ENCODE measurements at regions not wholly inside any gene's neighbourhood (a gene's known extent, or its start where the extent isn't known, plus 50 kb on each side); places are given as distances from the start of the nearest gene placed in this dataset.
"Not testable (repeated sequence)": the region's sequence is repeated elsewhere in the genome, so short reads cannot be mapped to it uniquely, and the experiment has no call there.

DNA sequence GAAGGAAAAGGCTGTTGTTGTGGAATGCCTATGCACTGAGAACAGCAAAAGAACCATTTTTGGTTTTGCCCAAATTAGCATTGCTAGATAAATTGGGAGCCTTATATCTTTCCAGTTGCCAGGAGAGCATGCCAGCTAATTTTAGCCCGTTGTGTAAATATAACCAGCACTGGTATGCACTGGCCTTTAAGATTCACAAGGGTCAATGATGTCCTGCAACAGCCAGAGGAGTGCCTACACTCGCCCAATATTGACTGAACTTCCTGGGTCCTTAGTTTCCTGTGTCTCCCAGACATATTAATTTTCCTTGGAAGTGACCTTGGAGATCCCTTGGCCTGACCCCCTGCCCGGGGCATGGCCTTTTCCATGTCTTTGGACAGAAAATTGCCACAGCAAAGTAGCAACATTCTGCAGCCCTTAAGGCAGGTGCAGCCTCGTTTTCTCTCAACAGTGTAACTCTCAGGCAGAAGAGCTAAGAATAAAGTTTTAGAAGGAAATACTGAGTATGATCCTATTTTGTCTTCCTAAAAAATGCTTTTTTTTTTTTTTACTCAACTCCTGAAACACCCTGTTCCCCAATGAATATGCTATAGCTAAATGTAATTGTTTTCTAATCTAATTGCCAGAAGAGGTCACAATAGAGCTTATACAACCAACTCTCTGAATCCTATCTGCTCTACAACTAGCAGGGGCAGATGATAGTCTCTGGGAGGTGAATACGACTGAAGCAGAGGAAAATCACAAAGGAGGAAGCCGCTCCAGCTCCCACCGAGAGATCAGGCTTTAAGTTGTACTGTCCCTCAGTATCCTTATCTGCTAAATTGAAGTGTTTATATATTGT, 131.9 kb upstream of the PCGF5 start:
- no peak for DNase-seq (ENCODE audit: low read depth in 2 of 2)

DNA sequence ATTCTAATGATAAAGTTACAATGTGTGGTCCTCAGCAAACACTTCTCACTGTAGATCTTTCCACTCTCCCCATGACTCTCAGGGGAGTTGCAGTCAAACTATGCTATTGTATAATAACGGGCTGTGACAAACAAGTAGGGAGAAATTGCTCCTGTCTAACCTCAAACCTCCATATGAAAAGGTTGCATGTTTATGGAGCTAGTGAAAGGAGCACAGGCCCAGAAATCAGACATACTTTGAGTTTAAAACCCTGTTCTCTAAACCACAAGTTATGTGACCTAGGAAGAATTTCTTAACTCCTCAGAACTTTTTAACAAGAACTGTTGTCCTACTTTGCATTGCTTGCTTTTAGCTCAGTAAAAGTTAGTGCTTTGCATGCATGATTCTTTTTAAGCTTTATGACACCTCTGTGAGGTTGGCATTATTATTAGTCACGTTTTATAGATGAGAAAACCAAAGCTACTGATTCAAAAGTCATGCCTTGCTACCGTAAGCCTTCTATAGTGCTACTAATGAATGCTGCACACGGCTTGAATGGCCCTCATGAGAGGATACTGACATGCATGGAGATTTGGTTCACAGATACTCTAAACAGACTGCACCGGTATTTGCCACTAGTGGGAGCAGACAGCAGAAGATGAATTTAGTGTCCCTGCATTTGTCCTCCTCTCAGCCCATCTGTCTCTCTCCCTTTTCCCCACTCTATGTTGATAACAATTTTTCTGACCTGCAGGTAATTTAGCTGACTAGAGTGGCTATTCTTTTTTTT, 129.5 kb upstream of the PCGF5 start:
- no peak for DNase-seq (ENCODE audit: low read depth in 2 of 2)

DNA sequence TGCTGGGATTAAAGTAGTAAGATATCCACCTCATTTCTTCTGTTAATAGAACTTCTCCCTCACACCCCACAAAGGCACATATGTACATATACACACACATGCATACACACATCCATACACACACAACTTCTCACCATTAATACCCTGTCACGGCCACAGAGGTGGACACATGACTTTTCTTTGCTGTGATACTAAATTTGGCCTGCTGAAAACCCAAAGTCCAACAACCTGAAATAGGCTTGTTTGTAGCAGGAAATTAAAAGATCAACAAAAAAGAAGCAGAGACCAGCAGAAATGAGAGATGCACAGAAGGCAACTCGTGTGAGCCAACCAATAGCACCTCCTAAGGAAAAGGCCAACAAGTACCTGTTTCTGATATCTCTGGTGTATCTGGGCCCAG, 128.7 kb upstream of the PCGF5 start:
- DNase-seq (ENCODE audit: low read depth in 2 of 2) = no peak

DNA sequence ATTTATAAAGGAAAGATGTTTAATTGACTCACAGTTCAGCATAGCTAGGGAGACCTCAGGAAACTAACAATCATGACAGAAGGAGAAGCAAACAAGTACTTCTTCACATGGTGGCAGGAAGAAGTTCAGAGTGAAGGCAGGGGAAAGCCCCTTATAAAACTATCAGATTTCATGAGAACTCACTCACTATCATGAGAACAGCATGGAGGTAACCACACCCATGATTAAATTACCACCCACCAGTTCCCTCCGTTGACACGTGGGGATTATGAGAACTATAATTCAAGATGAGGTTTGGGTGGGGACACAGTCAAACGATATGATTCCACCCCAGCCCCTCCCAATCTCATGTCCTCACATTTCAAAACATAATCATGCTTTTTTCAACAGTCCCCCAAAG, 124.2 kb upstream of the PCGF5 start:
- DNase-seq (ENCODE audit: low read depth in 2 of 2) = no peak

DNA sequence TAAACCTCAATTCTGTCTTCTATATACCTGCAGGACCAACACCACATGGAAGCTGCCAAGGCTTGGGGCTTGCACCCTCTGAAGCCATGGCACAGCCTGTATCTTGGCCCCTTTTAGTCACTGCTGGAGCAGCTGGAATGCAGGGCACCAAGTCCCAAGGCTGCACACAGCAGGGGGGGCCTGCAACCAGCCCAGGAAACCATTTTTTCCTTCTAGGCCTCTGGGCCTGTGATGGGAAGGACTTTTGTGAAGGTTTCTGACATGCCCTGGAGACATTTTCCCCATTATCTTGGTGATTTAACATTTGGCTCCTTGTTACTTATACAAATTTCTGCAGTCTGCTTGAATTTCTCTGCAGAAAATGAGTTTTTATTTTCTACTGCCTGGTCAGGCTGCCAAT, 123.2 kb upstream of the PCGF5 start:
- DNase-seq (ENCODE audit: low read depth in 2 of 2) = no peak

DNA sequence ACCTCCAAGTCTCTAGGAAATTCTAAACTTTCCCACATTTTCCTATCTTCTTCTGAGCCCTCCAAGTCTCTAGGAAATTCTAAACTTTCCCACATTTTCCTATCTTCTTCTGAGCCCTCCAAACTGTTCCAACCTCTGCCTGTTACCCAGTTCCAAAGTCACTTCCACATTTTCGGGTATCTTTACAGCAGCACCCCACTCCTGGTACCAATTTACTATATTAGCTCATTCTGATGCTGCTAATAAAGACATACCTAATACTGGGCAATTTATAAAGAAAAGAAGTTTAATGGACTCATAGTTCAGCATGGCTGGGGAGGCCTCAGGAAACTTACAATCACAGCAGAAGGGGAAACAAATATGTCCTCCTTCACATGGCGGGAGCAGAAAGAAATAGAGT, 122.4 kb upstream of the PCGF5 start:
- not testable (repeated sequence) for DNase-seq (ENCODE audit: low read depth in 2 of 2)

DNA sequence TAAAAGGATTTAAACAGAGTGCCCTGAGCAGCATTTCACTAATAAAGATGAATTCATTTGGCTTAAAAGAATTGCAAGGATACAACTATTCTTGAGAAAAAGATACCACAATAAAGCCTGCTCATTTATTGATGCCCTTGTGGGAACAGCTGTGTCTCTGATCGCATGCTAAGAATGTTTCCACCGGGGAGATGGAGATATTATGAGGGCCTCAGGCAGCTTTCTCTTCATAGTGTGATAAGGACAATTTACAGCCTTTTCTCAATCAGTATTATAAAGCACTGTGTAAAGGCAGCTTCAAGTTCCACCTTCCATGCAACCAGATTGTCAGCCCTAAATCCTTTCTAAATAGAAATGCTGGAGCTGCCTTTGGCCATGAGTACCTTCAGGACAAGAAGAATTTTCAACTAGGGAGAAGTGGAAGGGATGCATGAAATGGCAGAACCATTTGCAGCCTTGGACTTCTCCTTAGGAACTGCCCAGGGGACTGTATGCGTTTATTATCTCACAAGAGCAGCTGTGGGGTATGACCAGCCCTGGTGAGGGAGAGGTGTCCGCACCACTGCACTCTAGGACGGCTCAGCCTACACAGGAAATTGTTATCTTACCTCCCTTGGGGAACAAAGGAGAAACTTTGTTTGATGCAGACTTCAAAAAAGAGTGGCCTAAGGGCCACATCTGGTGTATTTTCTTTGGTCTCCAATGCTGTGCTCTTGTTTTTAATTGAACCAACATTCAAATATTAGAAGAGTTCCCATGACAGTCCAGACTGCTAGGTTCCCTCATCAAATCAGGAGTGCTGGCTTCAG, 116.9 kb upstream of the PCGF5 start:
- no peak for DNase-seq (ENCODE audit: low read depth in 2 of 2)

DNA sequence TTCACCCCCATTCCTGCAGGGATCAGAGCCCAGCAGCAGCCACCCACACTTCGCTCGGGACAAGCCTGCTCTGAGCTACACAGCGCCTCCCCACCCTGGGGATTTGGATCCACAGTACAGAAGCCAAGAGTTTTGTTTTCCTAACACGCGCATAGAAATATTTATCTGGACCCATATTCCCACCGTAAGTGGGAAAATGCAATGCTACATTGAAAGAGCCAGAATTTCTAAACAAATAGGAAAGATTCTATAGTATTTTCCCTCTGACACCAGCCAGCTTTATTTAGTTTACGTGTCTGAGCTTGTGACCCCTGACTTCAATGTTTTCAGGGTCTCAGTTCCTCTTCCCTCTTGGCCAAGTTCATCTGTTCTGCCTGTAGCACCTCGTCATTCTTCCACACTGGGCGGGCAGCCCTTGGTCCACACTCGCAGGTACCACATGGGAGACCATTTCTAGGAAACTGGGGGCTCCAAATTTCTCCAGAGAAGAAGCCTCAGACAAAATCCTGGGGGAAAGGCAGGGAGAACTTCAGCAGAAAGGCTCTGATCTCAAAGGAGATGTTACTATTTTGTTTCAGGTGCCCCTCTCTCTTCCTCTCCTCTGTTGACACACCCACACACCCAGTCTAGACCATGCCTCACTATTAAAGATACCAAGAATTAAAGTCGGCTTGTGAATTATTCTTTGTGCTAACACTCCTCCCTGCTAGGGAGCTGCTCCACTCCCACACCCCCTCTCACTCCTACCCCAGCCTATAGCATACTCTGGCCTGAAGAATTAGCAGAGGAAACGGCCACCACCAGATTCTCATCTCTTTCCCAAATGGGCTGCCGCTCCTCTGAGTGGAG, 116.0 kb upstream of the PCGF5 start:
- DNase-seq (ENCODE audit: low read depth in 2 of 2) = no peak

DNA sequence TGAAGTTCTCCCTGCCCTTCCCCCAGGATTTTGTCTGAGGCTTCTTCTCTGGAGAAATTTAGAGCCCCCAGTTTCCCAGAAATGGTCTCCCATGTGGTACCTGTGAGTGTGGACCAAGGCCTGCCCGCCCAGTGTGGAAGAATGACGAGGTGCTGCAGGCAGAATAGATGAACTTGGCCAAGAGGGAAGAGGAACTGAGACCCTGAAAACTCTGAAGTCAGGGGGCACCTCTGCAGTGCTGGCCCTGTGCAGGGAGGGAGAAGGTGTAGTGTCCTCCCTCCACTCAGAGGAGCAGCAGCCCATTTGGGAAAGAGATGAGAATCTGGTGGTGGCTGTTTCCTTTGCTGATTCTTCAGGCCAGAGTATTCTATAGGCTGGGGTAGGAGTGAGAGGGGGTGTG, 115.2 kb upstream of the PCGF5 start:
- no peak for DNase-seq (ENCODE audit: low read depth in 2 of 2)

DNA sequence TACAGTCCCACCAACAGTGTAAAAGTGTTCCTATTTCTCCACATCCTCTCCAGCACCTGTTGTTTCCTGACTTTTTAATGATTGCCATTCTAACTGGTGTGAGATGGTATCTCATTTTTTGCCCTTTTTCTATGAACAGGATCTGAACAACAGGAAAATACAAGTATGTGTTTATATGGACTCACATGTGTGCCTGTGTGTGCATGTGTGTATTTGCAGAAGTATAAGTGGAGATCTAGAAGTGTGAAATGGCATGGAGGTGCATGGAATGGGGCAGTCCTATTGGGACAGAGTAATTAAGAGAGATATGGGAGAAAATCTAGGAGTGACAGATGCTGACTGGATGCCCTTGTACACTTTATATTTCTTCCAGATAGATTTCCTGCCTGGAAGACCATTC, 111.6 kb upstream of the PCGF5 start:
- no peak for DNase-seq (ENCODE audit: low read depth in 2 of 2)

DNA sequence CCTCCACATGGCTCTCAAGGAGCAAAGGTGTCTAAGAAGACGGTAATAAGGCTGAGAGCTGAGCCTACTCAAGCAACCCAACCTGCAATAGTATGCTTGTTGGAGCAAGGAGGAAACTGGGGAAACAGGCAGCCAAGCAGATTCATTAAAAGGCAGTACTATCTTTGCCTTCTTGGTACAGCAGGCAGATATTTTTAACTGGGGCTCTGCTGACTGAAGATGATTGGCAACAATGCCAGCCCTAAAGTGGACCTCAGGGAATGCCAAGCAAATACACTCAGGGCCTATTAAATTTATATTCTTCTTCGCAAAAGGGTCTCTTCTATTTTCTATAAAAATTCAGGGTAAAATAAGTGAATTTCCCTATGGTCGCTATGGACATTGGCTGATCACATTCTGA, 109.4 kb upstream of the PCGF5 start:
- DNase-seq (ENCODE audit: low read depth in 2 of 2) = no peak

DNA sequence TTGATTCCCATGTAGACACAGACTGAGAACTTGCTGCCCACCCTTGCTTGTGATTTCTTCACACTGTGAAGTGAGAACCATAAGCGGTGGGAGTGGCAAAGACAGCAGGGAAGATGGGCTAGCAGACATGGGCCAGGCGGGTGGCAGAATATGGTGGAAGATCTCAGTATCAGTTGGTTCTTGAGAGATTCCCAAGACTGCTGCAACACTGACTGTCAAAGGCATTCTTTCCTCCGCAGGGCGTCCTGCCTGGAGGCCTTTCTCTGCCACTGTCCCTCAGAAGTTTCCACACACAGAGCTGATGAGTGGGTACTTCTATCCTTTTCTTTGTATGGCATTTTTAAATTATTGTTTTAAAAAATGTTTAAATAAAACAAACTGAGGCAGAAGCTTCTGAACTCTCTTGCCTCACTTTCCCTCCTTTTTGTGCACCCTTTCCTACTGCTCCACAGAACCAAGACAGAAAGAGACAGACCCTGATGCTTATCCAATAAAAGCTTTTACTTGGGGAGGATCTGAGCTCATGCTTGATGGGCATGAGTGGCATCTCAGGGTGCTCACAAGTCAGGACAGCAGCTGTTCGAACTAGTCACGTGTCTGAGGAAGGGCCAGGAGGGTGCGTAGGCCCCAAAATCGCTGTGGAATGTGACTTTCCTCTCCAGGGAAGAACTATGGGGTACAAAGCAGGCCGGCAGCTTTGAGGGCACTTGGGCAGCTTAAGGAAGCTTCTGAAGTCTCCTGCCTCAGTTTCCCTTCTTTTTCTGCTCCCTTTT, 104.7 kb upstream of the PCGF5 start:
- no peak for DNase-seq (ENCODE audit: low read depth in 2 of 2)

DNA sequence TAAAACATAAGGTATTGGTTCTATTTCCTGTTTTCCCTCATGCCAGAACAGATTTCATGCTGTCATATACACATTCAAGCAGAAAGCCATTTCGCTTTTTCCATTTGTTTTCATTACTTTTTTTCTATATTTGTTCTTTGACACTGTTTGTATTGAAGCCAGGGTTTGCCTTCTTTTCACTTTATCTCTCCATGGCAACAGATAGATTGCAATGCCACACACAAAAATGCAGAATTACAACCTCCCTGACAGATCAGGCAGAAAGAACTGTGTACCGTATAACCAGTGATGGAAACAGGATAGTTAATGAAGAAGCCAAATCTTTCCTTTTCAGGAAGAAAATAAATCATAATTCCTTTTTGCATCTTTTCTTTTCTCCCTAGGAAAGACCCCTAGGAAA, 103.0 kb upstream of the PCGF5 start:
- DNase-seq (ENCODE audit: low read depth in 2 of 2) = no peak

DNA sequence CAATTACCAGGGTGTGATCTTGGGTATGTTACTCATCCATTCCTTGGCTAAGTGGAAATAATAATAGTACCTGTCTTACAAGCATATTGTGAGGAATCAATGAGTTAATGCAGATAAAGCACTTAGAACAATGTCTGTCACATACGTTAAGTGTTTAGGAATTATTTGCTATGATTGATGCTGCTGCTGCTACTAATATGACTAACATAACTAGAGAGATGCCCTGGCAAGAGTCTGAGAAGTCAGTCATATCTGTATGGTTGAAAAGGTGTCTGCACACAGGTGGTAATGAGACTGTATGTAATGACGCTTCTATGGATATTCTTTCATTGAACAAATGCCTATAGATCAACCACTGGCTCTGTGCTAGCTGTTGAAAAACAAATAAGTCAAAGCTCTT, 100.1 kb upstream of the PCGF5 start:
- DNase-seq (ENCODE audit: low read depth in 2 of 2) = no peak

DNA sequence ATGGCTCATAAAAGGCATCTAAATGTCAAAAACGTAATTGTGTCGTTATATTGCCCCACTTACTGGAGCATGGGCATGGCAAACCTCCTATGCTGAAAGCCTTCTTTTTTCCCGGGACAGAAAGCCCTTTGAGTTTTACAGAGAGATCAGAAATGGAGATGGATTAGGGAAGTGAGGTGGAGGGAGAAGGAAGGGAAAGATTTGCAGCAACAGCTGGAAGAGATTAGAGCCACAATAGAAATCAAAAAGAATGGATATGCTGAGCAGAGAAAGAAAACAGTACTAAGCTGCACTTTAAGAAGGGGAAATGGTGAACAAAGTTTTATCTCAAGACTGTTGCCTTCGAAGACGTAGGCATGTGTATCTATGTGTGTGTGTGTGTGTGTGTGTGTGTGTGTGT, 97.2 kb upstream of the PCGF5 start:
- no peak for DNase-seq (ENCODE audit: low read depth in 2 of 2)

DNA sequence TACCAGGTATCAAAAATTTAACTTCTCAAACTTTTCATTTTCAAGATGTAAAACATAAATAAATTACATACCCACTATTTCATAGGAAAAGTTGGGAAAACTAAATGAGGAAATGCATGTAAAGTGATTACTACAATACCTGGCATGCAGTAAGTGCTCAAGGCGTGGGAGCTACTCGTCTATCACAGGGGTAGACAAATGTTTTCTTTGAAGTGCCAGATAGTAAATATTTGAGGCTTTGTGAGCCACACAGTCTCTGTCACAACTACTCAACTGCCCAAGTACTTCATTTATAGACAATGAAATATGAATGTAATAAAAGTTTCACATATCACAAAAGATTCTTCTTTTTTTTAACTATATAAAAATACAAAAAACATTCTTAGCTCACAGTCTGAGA, 96.4 kb upstream of the PCGF5 start:
- no peak for DNase-seq (ENCODE audit: low read depth in 2 of 2)

DNA sequence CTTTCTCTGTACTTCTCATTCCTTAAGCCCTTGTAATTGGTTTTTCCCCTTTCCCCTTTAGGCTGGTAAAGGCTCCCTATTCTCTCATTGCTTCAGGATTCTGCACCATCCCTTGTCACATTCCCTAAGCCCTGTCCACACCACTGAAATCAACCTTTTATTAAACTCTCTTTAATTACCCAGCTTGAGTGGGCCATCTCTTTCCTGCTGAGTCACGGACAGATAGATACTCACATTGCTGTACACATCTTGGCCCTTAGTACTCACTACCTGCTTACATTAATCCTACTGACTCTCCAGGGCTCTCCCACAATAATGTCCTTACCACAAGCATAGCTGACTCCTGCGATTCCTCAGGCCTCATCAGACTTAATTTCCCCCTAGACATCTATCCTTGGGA, 94.0 kb upstream of the PCGF5 start:
- no peak for DNase-seq (ENCODE audit: low read depth in 2 of 2)

DNA sequence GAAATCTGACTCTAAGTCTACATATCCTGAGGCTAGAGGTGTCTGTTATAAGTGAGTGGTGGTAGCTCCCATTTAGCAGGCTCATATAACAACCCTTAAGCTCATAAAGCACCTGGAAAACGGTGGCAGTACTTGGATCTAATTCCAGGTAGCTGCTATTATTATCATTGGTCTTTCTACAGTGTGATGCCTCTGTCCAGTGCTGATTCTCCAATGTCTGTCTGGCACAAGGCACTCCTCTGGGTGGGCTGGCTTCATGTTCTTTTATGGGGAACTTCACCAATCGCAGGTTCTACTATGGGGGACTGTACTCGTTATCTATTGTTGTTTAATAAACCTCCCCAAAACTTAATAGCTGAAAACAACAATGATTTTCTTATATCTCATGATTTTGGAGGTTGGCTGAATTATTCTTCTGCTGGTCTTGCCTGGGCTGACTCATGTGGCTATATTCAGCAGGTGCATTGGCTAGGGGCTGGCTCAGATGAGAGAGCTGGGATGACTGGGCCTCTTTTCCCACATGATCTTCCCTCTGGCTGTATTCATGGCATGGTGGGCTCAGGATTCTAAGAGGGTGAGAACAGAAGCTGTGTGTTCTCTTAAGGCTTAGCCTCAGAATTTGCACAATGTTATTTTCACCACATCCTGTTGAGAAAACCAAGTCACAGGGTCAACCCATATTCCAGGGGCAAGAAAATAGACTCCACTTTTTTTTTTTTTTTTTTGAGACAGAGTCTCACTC, 93.0 kb upstream of the PCGF5 start:
- no peak for DNase-seq (ENCODE audit: low read depth in 2 of 2)

DNA sequence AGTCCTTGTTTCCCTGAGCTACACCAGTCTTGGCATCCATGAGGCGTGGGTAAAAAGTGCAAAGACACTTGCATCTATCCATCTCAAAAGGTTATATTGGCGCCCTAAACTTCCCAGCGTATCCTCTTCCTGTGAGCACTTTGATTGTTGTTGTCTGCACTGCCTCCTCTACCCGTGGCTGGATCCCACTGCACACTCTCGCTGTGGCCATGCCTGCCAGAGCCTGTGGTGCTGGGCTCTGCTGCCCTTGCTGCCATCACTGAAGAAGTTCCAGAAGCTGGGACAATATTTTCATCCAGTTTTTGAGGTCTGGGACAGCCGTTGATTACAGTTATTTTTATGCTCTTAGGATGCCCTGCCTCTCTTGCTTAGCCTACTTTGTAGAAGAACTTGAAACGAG, 85.3 kb upstream of the PCGF5 start:
- DNase-seq (ENCODE audit: low read depth in 2 of 2) = no peak

DNA sequence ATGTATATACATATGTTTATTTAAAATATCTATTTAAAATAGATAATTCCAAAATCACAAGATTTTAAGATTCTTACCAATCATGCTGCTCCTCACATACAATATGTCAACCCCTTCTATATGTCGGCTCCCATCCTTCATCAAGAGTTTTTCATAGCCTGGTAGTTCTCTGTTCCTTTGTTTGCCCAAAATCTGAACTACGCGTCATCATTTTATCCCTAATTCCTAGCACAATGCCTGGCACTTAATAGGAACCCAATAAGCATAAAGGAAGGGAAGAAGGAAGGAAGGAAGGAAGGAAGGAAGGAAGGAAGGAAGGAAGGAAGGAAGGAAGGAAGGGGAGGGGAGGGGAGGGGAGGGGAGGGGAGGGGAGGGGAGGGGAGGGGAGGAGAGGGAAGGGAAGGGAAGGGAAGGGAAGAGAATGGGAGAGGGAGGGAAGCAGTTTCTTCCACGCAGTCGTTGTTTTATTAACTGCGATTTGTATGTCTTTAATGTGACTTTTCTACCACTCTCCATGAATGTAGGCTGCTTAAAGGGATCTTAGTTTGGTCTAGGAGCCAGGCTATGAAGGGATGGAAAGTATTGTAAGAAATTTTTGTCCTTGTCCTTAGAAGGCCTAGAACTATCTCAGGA, 83.3 kb upstream of the PCGF5 start:
- no peak for DNase-seq (ENCODE audit: low read depth in 2 of 2)

Measured in stimulated activated CD8-positive, alpha-beta memory T cell treated with anti-CD3 and anti-CD28 coated beads, Interleukin-2, amount 100 ng/mL, for 1 hour (primary cell).